Rectal smooth muscle tissue (tissue), 1 donor: ENCODE measurements at regions not wholly inside any gene's neighbourhood (a gene's known extent, or its start where the extent isn't known, plus 50 kb on each side); places are given as distances from the start of the nearest gene placed in this dataset.

Source experiments
- H3K27ac ChIP-seq: one replicate; pipeline ENCODE4 v1.7.0; 2013; ENCODE audit warnings: low read depth, low read length, inconsistent platforms
- H3K27me3 ChIP-seq: one replicate; pipeline ENCODE4 v1.7.0; 2013; ENCODE audit warnings: low read length; ENCODE audit not compliant: control insufficient read depth, insufficient read depth
- H3K36me3 ChIP-seq: one replicate; pipeline ENCODE4 v1.7.0; 2013; ENCODE audit warnings: low read length; ENCODE audit not compliant: control insufficient read depth, insufficient read depth
- H3K4me1 ChIP-seq: one replicate; pipeline ENCODE4 v1.7.0; 2013; ENCODE audit warnings: low read length; ENCODE audit not compliant: control insufficient read depth, insufficient read depth
- H3K4me3 ChIP-seq: one replicate; pipeline ENCODE4 v1.7.0; 2013; ENCODE audit warnings: low read length
- H3K9ac ChIP-seq: one replicate; pipeline ENCODE4 v1.7.0; 2013; ENCODE audit warnings: low read length

- no peak overlapping the region for H3K4me3 ChIP-seq
- no peak overlapping the region for H3K27ac ChIP-seq
- H3K36me3 ChIP-seq = no peaks in the 10 kb centered on the region
- H3K4me1 ChIP-seq = no peaks in the 10 kb centered on the region
- no peak overlapping the region for H3K9ac ChIP-seq
- no peaks in the 10 kb centered on the region for H3K27me3 ChIP-seq
Observed at GRCh38 chr20:56998438-56998837, 268.0 kb downstream of the BMP7 start.

GRCh38 chr20:57000441-57000968, 265.9 kb downstream of the BMP7 start:
- no peaks in the 10 kb centered on the region for H3K27me3 ChIP-seq
- H3K27ac ChIP-seq = no peak overlapping the region
- H3K36me3 ChIP-seq = no peaks in the 10 kb centered on the region
- H3K4me1 ChIP-seq = no peaks in the 10 kb centered on the region
- no peak overlapping the region for H3K9ac ChIP-seq
- no peak overlapping the region for H3K4me3 ChIP-seq

- Histone ChIP-seq H3K36me3 (no peaks in the 10 kb centered on the region), H3K9ac (no peak overlapping the region), H3K4me3 (no peak overlapping the region), H3K27ac (no peak overlapping the region), H3K4me1 (no peaks in the 10 kb centered on the region), H3K27me3 (no peaks in the 10 kb centered on the region)
Observed at GRCh38 chr20:57001126-57001767, 265.2 kb downstream of the BMP7 start.

GRCh38 chr20:57002066-57002570, 264.3 kb downstream of the BMP7 start:
- no peaks in the 10 kb centered on the region for H3K4me1 ChIP-seq
- H3K27ac ChIP-seq = no peak overlapping the region
- no peaks in the 10 kb centered on the region for H3K36me3 ChIP-seq
- H3K4me3 ChIP-seq = no peak overlapping the region
- H3K9ac ChIP-seq = no peak overlapping the region
- no peaks in the 10 kb centered on the region for H3K27me3 ChIP-seq

GRCh38 chr20:57003012-57003411, 263.4 kb downstream of the BMP7 start:
- Histone ChIP-seq H3K27ac (no peak overlapping the region), H3K9ac (no peak overlapping the region), H3K27me3 (no peaks in the 10 kb centered on the region), H3K4me1 (no peaks in the 10 kb centered on the region), H3K4me3 (no peak overlapping the region), H3K36me3 (no peaks in the 10 kb centered on the region)

- H3K27me3 ChIP-seq = no peaks in the 10 kb centered on the region
- no peak overlapping the region for H3K9ac ChIP-seq
- H3K4me1 ChIP-seq = no peaks in the 10 kb centered on the region
- H3K4me3 ChIP-seq = no peak overlapping the region
- H3K36me3 ChIP-seq = no peaks in the 10 kb centered on the region
- no peak overlapping the region for H3K27ac ChIP-seq
Observed at GRCh38 chr20:57004416-57004815, 262.0 kb downstream of the BMP7 start.

- H3K4me3 ChIP-seq = no peak overlapping the region
- no peaks in the 10 kb centered on the region for H3K4me1 ChIP-seq
- H3K9ac ChIP-seq = no peak overlapping the region
- H3K27ac ChIP-seq = no peak overlapping the region
- no peaks in the 10 kb centered on the region for H3K27me3 ChIP-seq
- H3K36me3 ChIP-seq = no peaks in the 10 kb centered on the region
Observed at GRCh38 chr20:57004951-57005933, 261.2 kb downstream of the BMP7 start.

GRCh38 chr20:57006411-57007170, 259.9 kb downstream of the BMP7 start:
- H3K9ac ChIP-seq = no peak overlapping the region
- H3K36me3 ChIP-seq = no peaks in the 10 kb centered on the region
- no peak overlapping the region for H3K4me3 ChIP-seq
- H3K4me1 ChIP-seq = no peaks in the 10 kb centered on the region
- no peaks in the 10 kb centered on the region for H3K27me3 ChIP-seq
- no peak overlapping the region for H3K27ac ChIP-seq

- H3K9ac ChIP-seq = no peak overlapping the region
- no peak overlapping the region for H3K4me3 ChIP-seq
- H3K36me3 ChIP-seq = no peaks in the 10 kb centered on the region
- no peaks in the 10 kb centered on the region for H3K4me1 ChIP-seq
- H3K27ac ChIP-seq = no peak overlapping the region
- no peaks in the 10 kb centered on the region for H3K27me3 ChIP-seq
Observed at GRCh38 chr20:57007171-57007540, 259.3 kb downstream of the BMP7 start.

GRCh38 chr20:57008217-57008616, 258.2 kb downstream of the BMP7 start:
- H3K4me1 ChIP-seq = no peaks in the 10 kb centered on the region
- H3K27ac ChIP-seq = no peak overlapping the region
- no peak overlapping the region for H3K4me3 ChIP-seq
- H3K9ac ChIP-seq = no peak overlapping the region
- H3K27me3 ChIP-seq = no peaks in the 10 kb centered on the region
- H3K36me3 ChIP-seq = no peaks in the 10 kb centered on the region

- Histone ChIP-seq H3K4me3 (no peak overlapping the region), H3K9ac (no peak overlapping the region), H3K36me3 (no peaks in the 10 kb centered on the region), H3K27ac (no peak overlapping the region), H3K4me1 (no peaks in the 10 kb centered on the region), H3K27me3 (no peaks in the 10 kb centered on the region)
Observed at GRCh38 chr20:57009355-57009754, 257.1 kb downstream of the BMP7 start.

- Histone ChIP-seq H3K27me3 (no peaks in the 10 kb centered on the region), H3K4me1 (no peaks in the 10 kb centered on the region), H3K27ac (no peak overlapping the region), H3K9ac (no peak overlapping the region), H3K36me3 (no peaks in the 10 kb centered on the region), H3K4me3 (no peak overlapping the region)
Observed at GRCh38 chr20:57009775-57010174, 256.7 kb downstream of the BMP7 start.
